K562 (cell line): ENCODE measurements at regions not wholly inside any gene's neighbourhood (a gene's known extent, or its start where the extent isn't known, plus 50 kb on each side); places are given as distances from the start of the nearest gene placed in this dataset.

Experiments
- CHD4 ChIP-seq: fragments of 200-600 bp; sonication (generic); IDR thresholded peaks from 3 replicates; pipeline ENCODE4 v1.6.1; 2012; ENCODE audit warnings: low read depth, mild to moderate bottlenecking, mixed read lengths, low read length, inconsistent platforms; ENCODE audit not compliant: insufficient read depth, insufficient replicate concordance, poor library complexity, severe bottlenecking
- CTCF ChIP-seq, 3 experiments: IDR thresholded peaks in 2 of 3; conservative IDR thresholded peaks in 1 of 3; 2 replicates each; pipeline ENCODE4 v1.5.1; 2011 to 2012; ENCODE audit warnings: low read length in 3 of 3, mild to moderate bottlenecking in 3 of 3, control low read depth in 2 of 3, improper control_type of control experiment in 1 of 3, inconsistent platforms in 1 of 3, low read depth in 1 of 3, mixed read lengths in 1 of 3, moderate library complexity in 1 of 3; ENCODE audit not compliant: insufficient read depth in 2 of 3
- ELF4 ChIP-seq: fragments of 450-650 bp; formaldehyde crosslinking; IDR thresholded peaks from 2 replicates; pipeline ENCODE4 v1.4.0; 2022; ENCODE audit warnings: missing genetic modification characterization
- HES1 ChIP-seq: fragments of 450-650 bp; IDR thresholded peaks from 2 replicates; pipeline ENCODE4 v1.6.1; 2016; ENCODE audit warnings: low read depth, mild to moderate bottlenecking, moderate library complexity
- POLR2H ChIP-seq: IDR thresholded peaks from 2 replicates; pipeline ENCODE4 v1.6.1; 2016; ENCODE audit warnings: missing genetic modification characterization, low read depth, mild to moderate bottlenecking, control low read depth, missing compliant biosample characterization, moderate library complexity
- REST ChIP-seq, 2 experiments: fragments of 450-650 bp; formaldehyde crosslinking in 1 of 2; IDR thresholded peaks; 2 replicates each; pipeline versions ENCODE4 v1.4.0 to v1.6.1; 2014 to 2020; ENCODE audit warnings: mild to moderate bottlenecking in 2 of 2, borderline replicate concordance in 1 of 2, low read depth in 1 of 2
- STAG1 ChIP-seq: sonication (generic); formaldehyde crosslinking; IDR thresholded peaks from 2 replicates; pipeline ENCODE4 v1.5.0; 2020; ENCODE audit warnings: missing genetic modification reagents, borderline replicate concordance
- TRIM28 ChIP-seq: fragments of 450-650 bp; IDR thresholded peaks from 2 replicates; pipeline ENCODE4 v1.6.1; 2017
- ZNF384 ChIP-seq: IDR thresholded peaks from 2 replicates; pipeline ENCODE4 v1.6.1; 2012; ENCODE audit warnings: low read depth, low read length, improper control_type of control experiment

GRCh38 chr7:51366930-51367613 is 50.5 kb upstream of the COBL start (continued):
- peak; percentile 64 for TF ChIP-seq REST (IDR thresholded peaks at IDR 0.05; ENCODE audit: borderline replicate concordance)
- no peak for TF ChIP-seq REST (CRISPR knock-in tag; IDR thresholded peaks at IDR 0.05; ENCODE audit: low read depth)
- no peak for TF ChIP-seq ELF4 (CRISPR knock-in tag)
- TF ChIP-seq STAG1 (CRISPR knock-in tag) = peak; percentile 83
- TF ChIP-seq POLR2H (tag) = no peak
- TF ChIP-seq ZNF384 = peak; percentile 50; the same call in 1 of the 2 replicates
- no peak for TF ChIP-seq HES1
- TF ChIP-seq CTCF (IDR thresholded peaks at IDR 0.05 in 2 of 3, conservative IDR thresholded peaks at IDR 0.05 in 1 of 3; ENCODE audit: insufficient read depth in 2 of 3, low read depth in 1 of 3, low read length in 3 of 3) = peak; percentile 74 to 82 (median 80)
- TF ChIP-seq CHD4 = no peak
- no peak for TF ChIP-seq TRIM28
- TF ChIP-seq, all 486 proteins: peak for 10
